ENCODE measurements at regions not wholly inside any gene's neighbourhood (a gene's known extent, or its start where the extent isn't known, plus 50 kb on each side); places are given as distances from the start of the nearest gene placed in this dataset.

- TF ChIP-seq, protein P1, sequence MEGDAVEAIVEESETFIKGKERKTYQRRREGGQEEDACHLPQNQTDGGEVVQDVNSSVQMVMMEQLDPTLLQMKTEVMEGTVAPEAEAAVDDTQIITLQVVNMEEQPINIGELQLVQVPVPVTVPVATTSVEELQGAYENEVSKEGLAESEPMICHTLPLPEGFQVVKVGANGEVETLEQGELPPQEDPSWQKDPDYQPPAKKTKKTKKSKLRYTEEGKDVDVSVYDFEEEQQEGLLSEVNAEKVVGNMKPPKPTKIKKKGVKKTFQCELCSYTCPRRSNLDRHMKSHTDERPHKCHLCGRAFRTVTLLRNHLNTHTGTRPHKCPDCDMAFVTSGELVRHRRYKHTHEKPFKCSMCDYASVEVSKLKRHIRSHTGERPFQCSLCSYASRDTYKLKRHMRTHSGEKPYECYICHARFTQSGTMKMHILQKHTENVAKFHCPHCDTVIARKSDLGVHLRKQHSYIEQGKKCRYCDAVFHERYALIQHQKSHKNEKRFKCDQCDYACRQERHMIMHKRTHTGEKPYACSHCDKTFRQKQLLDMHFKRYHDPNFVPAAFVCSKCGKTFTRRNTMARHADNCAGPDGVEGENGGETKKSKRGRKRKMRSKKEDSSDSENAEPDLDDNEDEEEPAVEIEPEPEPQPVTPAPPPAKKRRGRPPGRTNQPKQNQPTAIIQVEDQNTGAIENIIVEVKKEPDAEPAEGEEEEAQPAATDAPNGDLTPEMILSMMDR (IDR thresholded peaks at IDR 0.05 in 2 of 3, conservative IDR thresholded peaks at IDR 0.05 in 1 of 3; ENCODE audit: control insufficient read depth in 2 of 3, extremely low read depth in 1 of 3, insufficient read depth in 1 of 3, low read depth in 3 of 3, low read length in 3 of 3) = no peak
- TF ChIP-seq CHD4 (IDR thresholded peaks at IDR 0.05) (no peak), RB1 (IDR thresholded peaks at IDR 0.05; ENCODE audit: borderline replicate concordance) (no peak), NKRF (conservative IDR thresholded peaks at IDR 0.05) (no peak)
These were observed 929.8 kb downstream of the GALC start for GRCh38 chr14:87063181-87063580.
